HG02588 (cell line): ENCODE measurements at regions not wholly inside any gene's neighbourhood (a gene's known extent, or its start where the extent isn't known, plus 50 kb on each side); places are given as distances from the start of the nearest gene placed in this dataset.

Source experiments
- ATAC-seq: cut with Tn5 transposase; IDR thresholded peaks from one replicate; pipeline ENCODE4 v1.9.1; 2021; ENCODE audit warnings: mild to moderate bottlenecking, moderate library complexity; ENCODE audit not compliant: unreplicated experiment

GRCh38 chr4:30783751-30784150, 63.6 kb downstream of the PCDH7 start:
- no peak for ATAC-seq

GRCh38 chr4:30789219-30789671, 69.1 kb downstream of the PCDH7 start:
- ATAC-seq, result no peak

DNA sequence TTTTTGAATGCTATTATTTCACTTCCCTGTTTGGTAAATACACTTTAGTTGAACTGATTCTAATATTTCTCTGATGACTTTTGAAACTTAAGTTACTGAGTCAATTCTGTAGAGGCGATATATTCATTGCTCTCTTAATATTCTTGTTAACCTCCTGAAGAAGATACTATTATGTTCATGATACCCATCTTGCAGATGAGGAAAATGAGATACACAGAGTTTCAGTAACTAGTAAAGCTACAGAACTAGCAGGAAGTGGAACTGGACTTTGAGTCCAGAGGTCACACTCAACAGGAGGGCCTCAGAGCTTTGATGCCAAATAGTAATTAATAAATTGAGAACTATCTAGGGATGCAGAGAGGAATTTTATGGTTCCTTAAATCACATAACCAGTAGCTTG, 70.0 kb downstream of the PCDH7 start:
- ATAC-seq, result no peak

DNA sequence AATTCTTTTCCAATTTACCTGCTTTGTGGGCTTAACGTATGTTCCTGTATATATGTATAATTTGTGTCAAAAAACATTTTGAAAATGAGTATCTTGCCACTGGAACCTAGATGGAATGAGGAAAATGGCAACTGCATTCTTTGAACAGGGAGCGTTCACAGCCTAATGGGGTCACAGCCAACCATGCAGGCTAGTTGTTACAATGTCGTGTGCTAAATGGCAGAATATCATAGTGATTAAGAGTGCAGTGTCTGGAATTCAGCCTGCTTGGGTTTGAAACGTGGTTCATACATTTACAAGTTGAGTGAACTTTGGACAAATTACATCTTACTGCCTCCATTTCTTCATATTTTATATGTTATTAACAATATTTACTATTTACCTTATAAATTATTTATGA, 70.8 kb downstream of the PCDH7 start:
- ATAC-seq, result no peak

- no peak for ATAC-seq
Observed at GRCh38 chr4:30792601-30793000, 72.4 kb downstream of the PCDH7 start.

GRCh38 chr4:30801876-30802275, 81.7 kb downstream of the PCDH7 start:
- no peak for ATAC-seq

- no peak for ATAC-seq
Observed at GRCh38 chr4:30802622-30803323, 82.6 kb downstream of the PCDH7 start.

DNA sequence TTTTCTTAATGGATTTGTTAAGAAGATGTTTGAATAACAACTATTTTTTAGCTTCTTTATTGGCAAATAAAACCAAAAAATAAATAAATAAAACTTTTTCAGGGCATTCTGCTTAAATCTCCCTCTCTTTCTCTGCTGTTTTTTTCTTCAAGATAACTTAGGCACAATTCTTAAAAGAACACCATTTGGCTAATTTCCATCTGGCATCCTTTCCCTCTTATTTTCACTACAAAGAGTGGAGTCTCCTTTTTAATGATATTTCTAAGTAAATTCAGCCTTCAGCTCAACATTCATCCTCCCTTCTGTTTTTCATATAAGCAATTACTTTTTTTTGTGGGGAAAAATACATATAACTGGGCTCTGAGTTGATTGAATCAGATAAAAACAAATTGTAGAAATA, 88.1 kb downstream of the PCDH7 start:
- no peak for ATAC-seq

- ATAC-seq, result no peak
Observed at GRCh38 chr4:30811296-30811695, 91.1 kb downstream of the PCDH7 start.

GRCh38 chr4:30815685-30816084, 95.5 kb downstream of the PCDH7 start:
- no peak for ATAC-seq

GRCh38 chr4:30817447-30817846, 97.3 kb downstream of the PCDH7 start:
- ATAC-seq, result no peak

- no peak for ATAC-seq
Observed at GRCh38 chr4:30818541-30818940, 98.4 kb downstream of the PCDH7 start.

GRCh38 chr4:30821275-30821674, 101.1 kb downstream of the PCDH7 start:
- no peak for ATAC-seq

DNA sequence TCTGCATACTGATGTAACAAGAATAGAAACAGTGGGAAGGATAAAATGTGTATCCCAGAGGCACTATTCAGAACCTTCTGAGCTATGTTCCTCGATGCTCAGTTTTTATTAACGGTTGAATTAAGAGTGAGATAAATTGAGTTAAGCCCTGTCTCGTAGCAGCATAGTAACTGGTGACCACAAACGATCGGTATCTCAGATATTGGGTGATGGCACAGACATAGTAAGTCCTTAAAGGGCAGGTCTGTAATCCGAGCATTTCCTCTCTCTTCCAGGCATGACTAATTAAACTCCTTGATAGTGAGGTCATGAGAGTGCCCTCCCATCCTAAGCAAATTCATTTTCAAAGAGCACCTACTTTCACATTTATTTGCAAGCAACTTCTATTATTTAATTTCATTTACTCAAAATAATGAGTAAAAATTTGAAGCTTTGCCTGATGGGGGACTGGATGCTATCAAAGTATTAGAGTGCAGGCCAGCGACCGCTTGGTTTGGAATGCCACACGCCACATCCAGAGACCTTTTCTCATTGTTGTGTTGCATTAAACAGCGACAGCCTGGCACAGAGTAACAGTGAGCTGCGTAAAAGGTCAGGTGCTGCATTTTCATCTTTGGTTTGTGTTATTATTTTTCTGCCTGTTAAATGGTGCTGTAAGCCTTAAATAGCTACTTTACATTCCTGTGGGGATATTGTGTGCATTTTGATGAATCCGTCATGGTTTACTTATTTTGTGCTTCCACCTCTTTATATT, 101.9 kb downstream of the PCDH7 start:
- ATAC-seq, result no peak

DNA sequence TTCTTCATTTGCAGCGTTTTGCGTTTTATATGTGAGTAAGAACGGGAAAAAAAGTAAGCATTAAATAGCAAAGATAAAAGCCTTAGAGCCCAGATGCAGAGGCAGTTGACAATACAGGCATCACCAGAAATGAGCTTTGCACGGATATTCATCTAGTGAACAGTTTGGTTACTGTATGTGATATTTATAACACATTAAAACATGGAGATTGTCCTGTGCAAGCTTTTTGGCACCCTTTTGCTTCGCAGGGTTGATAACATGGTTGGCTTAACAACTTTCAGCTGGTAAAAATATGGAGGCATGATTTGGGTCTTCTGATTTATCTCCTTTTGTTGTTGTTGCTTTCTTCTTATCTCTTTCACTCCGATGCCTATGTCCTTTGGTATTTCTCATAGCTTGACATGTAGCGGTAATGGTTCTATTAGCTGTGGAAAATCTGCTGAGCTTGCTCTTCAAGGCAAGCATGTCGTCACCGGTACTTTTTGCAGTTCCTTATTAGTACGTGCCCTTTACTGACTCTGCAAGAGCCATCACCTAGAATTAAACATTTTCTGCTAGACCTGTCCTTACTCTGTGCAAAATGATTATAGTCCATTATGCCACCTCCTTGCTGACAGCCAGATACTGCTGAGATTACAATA, 102.9 kb downstream of the PCDH7 start:
- ATAC-seq, result no peak

GRCh38 chr4:30825008-30825770, 105.0 kb downstream of the PCDH7 start:
- no peak for ATAC-seq

GRCh38 chr4:30828264-30828926, 108.2 kb downstream of the PCDH7 start:
- ATAC-seq, result no peak

DNA sequence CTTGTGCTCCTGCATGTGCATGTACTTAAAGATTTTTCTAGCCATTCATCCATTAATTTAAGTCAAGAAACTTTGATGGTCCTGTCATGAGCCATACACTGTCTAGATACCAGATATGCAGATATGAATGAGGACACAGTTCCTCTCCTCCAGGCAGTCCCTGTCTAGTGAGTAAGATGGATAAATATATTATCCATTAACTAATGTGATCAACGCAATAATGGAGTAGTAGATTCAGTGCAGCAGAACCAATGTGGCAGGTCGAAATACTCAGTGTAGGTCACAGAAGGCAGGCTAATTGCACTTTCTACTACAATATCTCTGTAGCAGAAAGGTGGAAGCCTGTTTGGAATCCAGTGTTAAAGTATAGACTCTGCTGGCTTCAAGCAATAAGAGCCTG, 112.5 kb downstream of the PCDH7 start:
- no peak for ATAC-seq

DNA sequence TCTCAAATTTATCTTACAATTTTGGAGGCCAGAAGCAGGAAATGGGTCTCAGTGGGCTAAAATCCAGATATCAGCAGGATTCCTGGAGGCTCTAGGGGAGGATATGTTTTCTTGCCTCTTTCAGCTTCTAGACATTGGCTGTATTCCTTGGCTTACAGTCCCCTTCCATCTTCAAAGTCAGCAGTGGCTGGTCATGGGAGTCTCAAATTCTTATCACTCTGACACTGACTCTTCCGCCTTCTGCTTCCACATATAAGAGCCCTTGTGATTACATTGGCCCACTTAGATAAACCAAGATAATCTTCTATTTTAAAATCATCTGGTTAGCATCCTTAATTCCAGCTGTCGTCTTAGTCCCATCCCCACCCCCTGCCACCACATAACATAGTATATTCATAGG, 113.0 kb downstream of the PCDH7 start:
- ATAC-seq, result no peak

- no peak for ATAC-seq
Observed at GRCh38 chr4:30835044-30835443, 114.9 kb downstream of the PCDH7 start.

DNA sequence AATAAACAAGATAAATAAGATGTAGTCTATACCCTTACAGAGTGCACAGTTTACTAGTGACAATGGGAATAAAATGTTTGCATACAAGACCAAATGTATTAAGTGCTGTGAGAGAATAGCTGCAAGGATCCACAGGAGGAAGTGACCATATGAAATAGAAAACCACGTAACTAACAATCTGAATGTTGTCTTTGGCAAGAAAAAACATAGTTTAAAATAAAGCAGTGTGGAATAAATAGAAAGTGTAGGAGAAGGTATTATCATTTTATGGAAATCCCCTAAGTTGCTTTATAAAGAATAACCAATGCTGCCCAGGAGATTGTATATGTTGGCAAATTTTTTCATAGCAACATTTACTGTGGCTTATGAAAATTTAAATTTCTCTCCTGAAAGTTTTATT, 116.1 kb downstream of the PCDH7 start:
- ATAC-seq, result no peak
